Stimulated activated CD4-positive, alpha-beta T cell treated with anti-CD3 and anti-CD28 coated beads, Interleukin-15, amount 100 ng/mL, for 1 hour (primary cell): ENCODE measurements at regions not wholly inside any gene's neighbourhood (a gene's known extent, or its start where the extent isn't known, plus 50 kb on each side); places are given as distances from the start of the nearest gene placed in this dataset.

Experiments
- DNase-seq, 2 donors: peaks; one replicate each; pipeline ENCODE4 v3.0.0-alpha.2; 2020; ENCODE audit warnings: low read depth in 1 of 2, low spot score in 1 of 2

- no peak for DNase-seq
Measured at GRCh38 chr3:72439321-72440183, 408.7 kb downstream of the SHQ1 start.

GRCh38 chr3:72437661-72438406 lies 410.4 kb downstream of the SHQ1 start:
- no peak for DNase-seq

GRCh38 chr3:72436863-72437592 lies 411.2 kb downstream of the SHQ1 start:
- no peak for DNase-seq

GRCh38 chr3:72434296-72434695 lies 413.9 kb downstream of the SHQ1 start:
- DNase-seq: no peak

- DNase-seq: no peak
Measured at GRCh38 chr3:72432246-72432645, 416.0 kb downstream of the SHQ1 start.

- no peak for DNase-seq
Measured at GRCh38 chr3:72429589-72430353, 418.5 kb downstream of the SHQ1 start.

GRCh38 chr3:72428803-72429202 lies 419.4 kb downstream of the SHQ1 start:
- DNase-seq: no peak

- no peak for DNase-seq
Measured at GRCh38 chr3:72427624-72428023, 420.6 kb downstream of the SHQ1 start.

- no peak for DNase-seq
Measured at GRCh38 chr3:72426618-72427397, 421.4 kb downstream of the SHQ1 start.

GRCh38 chr3:72423643-72424042 lies 424.6 kb downstream of the SHQ1 start:
- DNase-seq: no peak

GRCh38 chr3:72421786-72422185 lies 426.5 kb downstream of the SHQ1 start:
- DNase-seq: no peak

GRCh38 chr3:72421126-72421525 lies 427.1 kb downstream of the SHQ1 start:
- no peak for DNase-seq

- DNase-seq: no peak
Measured at GRCh38 chr3:72418856-72419255, 429.4 kb downstream of the SHQ1 start.

GRCh38 chr3:72418244-72418643 lies 430.0 kb downstream of the SHQ1 start:
- DNase-seq: no peak

- no peak for DNase-seq
Measured at GRCh38 chr3:72414481-72415016, 433.7 kb downstream of the SHQ1 start.

GRCh38 chr3:72413228-72413627 lies 435.0 kb downstream of the SHQ1 start:
- no peak for DNase-seq

GRCh38 chr3:72412340-72412956 lies 435.8 kb downstream of the SHQ1 start:
- no peak for DNase-seq

- no peak for DNase-seq
Measured at GRCh38 chr3:72411843-72412242, 436.4 kb downstream of the SHQ1 start.

GRCh38 chr3:72411126-72411525 lies 437.1 kb downstream of the SHQ1 start:
- DNase-seq: no peak
